Natural killer cell (primary cell): ENCODE measurements at regions not wholly inside any gene's neighbourhood (a gene's known extent, or its start where the extent isn't known, plus 50 kb on each side); places are given as distances from the start of the nearest gene placed in this dataset.

Experiments
- ATAC-seq, 3 donors: fragments of 150-1000 bp in 2 of 3; fragments of 200-7000 bp in 1 of 3; cut with Tn5 transposase; 1 replicate in 1 of 3; 2 replicates in 2 of 3; pipeline ENCODE4 v1.10.0; 2021; ENCODE audit warnings: mild to moderate bottlenecking in 2 of 3, moderate library complexity in 2 of 3
- DNase-seq, 2 donors: peaks; one replicate each; pipeline versions ENCODE4 v3.0.0 to v3.0.0-alpha.2; 2013 to 2021; ENCODE audit warnings: mixed read lengths in 1 of 2
- H3K27ac ChIP-seq: one replicate; pipeline ENCODE4 v1.5.1; 2013; ENCODE audit warnings: mild to moderate bottlenecking, low read length
- H3K27me3 ChIP-seq: one replicate; pipeline ENCODE4 v1.6.1; 2013; ENCODE audit warnings: low read length; ENCODE audit not compliant: control insufficient read depth, insufficient read depth
- H3K36me3 ChIP-seq: one replicate; pipeline ENCODE4 v1.6.1; 2013; ENCODE audit warnings: low read length; ENCODE audit not compliant: control insufficient read depth, insufficient read depth
- H3K4me1 ChIP-seq: one replicate; pipeline ENCODE4 v1.6.1; 2013; ENCODE audit warnings: low read length; ENCODE audit not compliant: control insufficient read depth, insufficient read depth
- H3K4me3 ChIP-seq: one replicate; pipeline ENCODE4 v1.5.1; 2013; ENCODE audit warnings: low read length
- H3K9me3 ChIP-seq: one replicate; pipeline ENCODE4 v1.6.1; 2013; ENCODE audit warnings: low read length; ENCODE audit not compliant: control insufficient read depth, insufficient read depth
- H3K27ac Mint-ChIP-seq, 2 donors: one replicate each; pipeline ENCODE4 v1.8.0; 2022; ENCODE audit warnings: mild to moderate bottlenecking in 2 of 2, mixed read lengths in 2 of 2, moderate library complexity in 1 of 2
- H3K27me3 Mint-ChIP-seq, 2 donors: one replicate each; pipeline ENCODE4 v1.8.0; 2022; ENCODE audit warnings: low read depth in 2 of 2, mixed read lengths in 2 of 2
- H3K36me3 Mint-ChIP-seq: one replicate; pipeline ENCODE4 v1.8.0; 2022; ENCODE audit warnings: mixed read lengths
- H3K4me1 Mint-ChIP-seq, 2 donors: one replicate each; pipeline ENCODE4 v1.8.0; 2022; ENCODE audit warnings: mixed read lengths in 2 of 2
- H3K4me3 Mint-ChIP-seq: one replicate; pipeline ENCODE4 v1.8.0; 2022; ENCODE audit warnings: mild to moderate bottlenecking, moderate library complexity, mixed read lengths
- H3K9me3 Mint-ChIP-seq, 2 donors: one replicate each; pipeline ENCODE4 v1.8.0; 2022; ENCODE audit warnings: mixed read lengths in 2 of 2
- WGBS: methylation state at CpG from one replicate; pipeline ENCODE4 v1.1.7; 2013; ENCODE audit warnings: missing lambda C conversion rate; ENCODE audit not compliant: insufficient coverage; 5-methylcytosine and 5-hydroxymethylcytosine counted together
- intact Hi-C: fragments of 100-400 bp; cut with micrococcal nuclease; formaldehyde crosslinking; loops from one replicate; pipeline ENCODE4 v1.14.2; 2022
- TF ChIP-seq, protein P1 (sequence below): fragments of 200-600 bp; IDR thresholded peaks from one replicate; pipeline ENCODE4 v1.8.0; 2022; ENCODE audit warnings: antibody characterized with exemption

- intact Hi-C loops = no loop called here
- no CpG with 5 or more reads among the region's 1 CpG for WGBS
- H3K4me1 ChIP-seq = no peaks in the 10 kb centered on the region
Measured at GRCh38 chr3:165696496-165696895, 140.7 kb downstream of the BCHE start.

GRCh38 chr3:165683947-165684346 lies 153.3 kb downstream of the BCHE start:
- 81% methylated on average over 3 of the region's 4 CpGs for WGBS
- peaks cover 4 to 19% of the 10 kb centered on the region in 2 donors for H3K9me3 Mint-ChIP-seq
- Histone ChIP-seq H3K4me1 (no peaks in the 10 kb centered on the region), H3K27me3 (no peaks in the 10 kb centered on the region), H3K4me3 (no peak overlapping the region), H3K27ac (no peak overlapping the region), H3K9me3 (no peaks in the 10 kb centered on the region), H3K36me3 (no peaks in the 10 kb centered on the region)
- H3K27me3 Mint-ChIP-seq = no peaks in the 10 kb centered on the region
- intact Hi-C loops = no loop called here
- TF ChIP-seq, protein P1, sequence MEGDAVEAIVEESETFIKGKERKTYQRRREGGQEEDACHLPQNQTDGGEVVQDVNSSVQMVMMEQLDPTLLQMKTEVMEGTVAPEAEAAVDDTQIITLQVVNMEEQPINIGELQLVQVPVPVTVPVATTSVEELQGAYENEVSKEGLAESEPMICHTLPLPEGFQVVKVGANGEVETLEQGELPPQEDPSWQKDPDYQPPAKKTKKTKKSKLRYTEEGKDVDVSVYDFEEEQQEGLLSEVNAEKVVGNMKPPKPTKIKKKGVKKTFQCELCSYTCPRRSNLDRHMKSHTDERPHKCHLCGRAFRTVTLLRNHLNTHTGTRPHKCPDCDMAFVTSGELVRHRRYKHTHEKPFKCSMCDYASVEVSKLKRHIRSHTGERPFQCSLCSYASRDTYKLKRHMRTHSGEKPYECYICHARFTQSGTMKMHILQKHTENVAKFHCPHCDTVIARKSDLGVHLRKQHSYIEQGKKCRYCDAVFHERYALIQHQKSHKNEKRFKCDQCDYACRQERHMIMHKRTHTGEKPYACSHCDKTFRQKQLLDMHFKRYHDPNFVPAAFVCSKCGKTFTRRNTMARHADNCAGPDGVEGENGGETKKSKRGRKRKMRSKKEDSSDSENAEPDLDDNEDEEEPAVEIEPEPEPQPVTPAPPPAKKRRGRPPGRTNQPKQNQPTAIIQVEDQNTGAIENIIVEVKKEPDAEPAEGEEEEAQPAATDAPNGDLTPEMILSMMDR = no peak
- H3K36me3 Mint-ChIP-seq = no peaks in the 10 kb centered on the region
- H3K4me1 Mint-ChIP-seq = no peaks in the 10 kb centered on the region
- no peak overlapping the region for H3K27ac Mint-ChIP-seq
- DNase-seq (no peak), ATAC-seq (no peak)
- no peak overlapping the region for H3K4me3 Mint-ChIP-seq

More at GRCh38 chr3:165696496-165696895, 140.7 kb downstream of the BCHE start:
- Histone ChIP-seq H3K36me3 (no peaks in the 10 kb centered on the region), H3K9me3 (peaks cover 10% of the 10 kb centered on the region), H3K4me3 (no peak overlapping the region), H3K27me3 (no peaks in the 10 kb centered on the region), H3K27ac (no peak overlapping the region)
- DNase-seq (no peak), ATAC-seq (no peak)
- H3K9me3 Mint-ChIP-seq = peaks cover 14 to 25% of the 10 kb centered on the region in 2 donors
- no peaks in the 10 kb centered on the region for H3K27me3 Mint-ChIP-seq
- no peaks in the 10 kb centered on the region for H3K4me1 Mint-ChIP-seq
- TF ChIP-seq, protein P1 = no peak
- no peak overlapping the region for H3K27ac Mint-ChIP-seq
- H3K36me3 Mint-ChIP-seq = no peaks in the 10 kb centered on the region
- H3K4me3 Mint-ChIP-seq = no peak overlapping the region

DNA sequence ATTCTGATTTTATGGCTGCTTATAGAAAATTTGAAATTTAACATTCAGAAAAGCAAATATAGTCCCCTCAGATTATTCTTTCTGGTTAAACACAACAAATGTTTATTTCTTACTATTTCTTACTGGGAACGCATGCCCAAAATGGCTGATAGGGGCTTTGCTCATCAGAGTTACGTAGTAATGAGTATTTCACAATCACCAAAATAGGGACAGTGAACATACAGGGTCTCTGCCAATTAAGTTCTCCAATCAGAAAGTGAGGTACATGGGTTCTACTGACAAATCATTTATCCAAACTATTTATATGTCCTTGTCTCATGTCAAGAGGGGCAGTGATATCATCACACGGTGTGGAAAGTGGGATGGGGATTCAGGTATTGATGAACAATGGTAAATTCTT lies 154.5 kb downstream of the BCHE start:
- no peak overlapping the region for H3K27ac ChIP-seq
- DNase-seq (no peak), ATAC-seq (no peak)
- Mint-ChIP-seq H3K9me3 (peaks cover 3 to 16% of the 10 kb centered on the region in 2 donors), H3K36me3 (no peaks in the 10 kb centered on the region), H3K27ac (no peak overlapping the region), H3K4me3 (no peak overlapping the region), H3K27me3 (no peaks in the 10 kb centered on the region), H3K4me1 (no peaks in the 10 kb centered on the region)
- H3K36me3 ChIP-seq = no peaks in the 10 kb centered on the region
- no peaks in the 10 kb centered on the region for H3K9me3 ChIP-seq
- no peak overlapping the region for H3K4me3 ChIP-seq
- H3K4me1 ChIP-seq = no peaks in the 10 kb centered on the region
- 86% methylated on average over 3 of the region's 3 CpGs for WGBS
- no peaks in the 10 kb centered on the region for H3K27me3 ChIP-seq
- TF ChIP-seq, protein P1 = no peak
- intact Hi-C loops = no loop called here

GRCh38 chr3:165669967-165670366 lies 167.3 kb downstream of the BCHE start:
- no peaks in the 10 kb centered on the region for H3K27me3 ChIP-seq
- no peaks in the 10 kb centered on the region for H3K36me3 ChIP-seq
- Mint-ChIP-seq H3K27me3 (no peaks in the 10 kb centered on the region), H3K36me3 (peaks cover 4% of the 10 kb centered on the region), H3K9me3 (peaks cover 22 to 23% of the 10 kb centered on the region in 2 donors), H3K27ac (no peak overlapping the region), H3K4me3 (no peak overlapping the region), H3K4me1 (no peaks in the 10 kb centered on the region)
- ATAC-seq (no peak), DNase-seq (no peak)
- H3K4me3 ChIP-seq = no peak overlapping the region
- no peaks in the 10 kb centered on the region for H3K4me1 ChIP-seq
- H3K27ac ChIP-seq = no peak overlapping the region
- H3K9me3 ChIP-seq = peaks cover 16% of the 10 kb centered on the region
- intact Hi-C loops = no loop called here
- whole genome bisulfite sequencing = 74% methylated on average over 2 of the region's 2 CpGs
- TF ChIP-seq, protein P1 = no peak
